ENCODE measurements at regions not wholly inside any gene's neighbourhood (a gene's known extent, or its start where the extent isn't known, plus 50 kb on each side); places are given as distances from the start of the nearest gene placed in this dataset.

GRCh38 chr13:78907006-78907405 is 248.1 kb upstream of the OBI1 start:
- ATAC-seq, result no peak
- Histone ChIP-seq H3K4me3 (no peak overlapping the region), H3K36me3 (no peaks in the 10 kb centered on the region), H3K27ac (no peak overlapping the region), H3K4me1 (no peaks in the 10 kb centered on the region), H3K27me3 (no peaks in the 10 kb centered on the region), H3K9me3 (no peaks in the 10 kb centered on the region)
- WGBS, 2 donors (ENCODE audit: low coverage in 1 of 2), result 43 to 46% methylated on average over 5 of the region's 5 CpGs
- TF ChIP-seq POLR2A (IDR thresholded peaks at IDR 0.05), result no peak
- no peak for TF ChIP-seq EP300 (IDR thresholded peaks at IDR 0.05)
- TF ChIP-seq POLR2AphosphoS5 (IDR thresholded peaks at IDR 0.05), result no peak
- no peak for TF ChIP-seq CTCF (IDR thresholded peaks at IDR 0.05)

DNA sequence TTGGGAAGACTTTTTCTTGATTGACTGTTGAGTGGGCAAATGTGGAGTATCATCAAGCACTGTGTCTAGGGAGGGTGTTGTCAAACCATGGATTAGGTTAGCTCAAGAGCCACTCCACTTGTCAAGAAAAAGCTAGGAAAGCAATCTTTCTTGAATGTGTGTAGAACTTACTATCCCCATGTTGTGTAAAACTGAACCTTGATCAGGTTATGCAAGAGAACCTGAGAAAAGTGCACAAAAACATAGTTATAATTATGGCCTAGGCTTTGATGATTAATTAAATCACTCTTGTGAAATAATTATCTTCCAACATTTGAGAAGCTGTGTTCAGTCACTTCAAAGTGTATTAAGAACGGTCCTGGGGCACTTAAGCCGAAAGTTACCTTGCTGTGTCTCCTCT is 238.2 kb upstream of the OBI1 start:
- WGBS, 2 donors (ENCODE audit: low coverage in 1 of 2), result 40 to 56% methylated on average over 2 of the region's 2 CpGs
- no peaks in the 10 kb centered on the region for H3K27me3 ChIP-seq
- H3K27ac ChIP-seq, result no peak overlapping the region
- no peaks in the 10 kb centered on the region for H3K36me3 ChIP-seq
- no peak overlapping the region for H3K4me3 ChIP-seq
- no peak for ATAC-seq
- no peaks in the 10 kb centered on the region for H3K4me1 ChIP-seq
- TF ChIP-seq CTCF (IDR thresholded peaks at IDR 0.05) (no peak), POLR2A (IDR thresholded peaks at IDR 0.05) (no peak), EP300 (IDR thresholded peaks at IDR 0.05) (no peak), POLR2AphosphoS5 (IDR thresholded peaks at IDR 0.05) (no peak)
- H3K9me3 ChIP-seq, result no peaks in the 10 kb centered on the region

DNA sequence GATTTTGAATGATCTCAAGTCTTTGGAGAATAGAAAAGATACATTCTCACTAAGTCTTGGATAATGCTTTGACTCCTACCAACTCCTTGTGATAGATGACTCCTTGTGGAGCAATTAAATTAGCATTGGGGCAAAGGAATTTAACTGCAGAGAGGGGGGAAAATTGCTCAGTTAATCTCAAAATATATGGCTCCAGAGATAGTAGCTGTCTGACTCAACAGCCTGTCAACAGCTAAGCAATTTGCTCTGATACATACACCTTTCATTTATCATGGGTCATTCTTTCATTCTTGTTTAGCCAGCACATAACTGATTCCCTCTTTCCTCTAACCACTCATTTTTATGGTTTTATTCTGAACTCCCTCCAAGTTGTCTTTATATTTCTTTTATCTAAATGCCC is 225.6 kb upstream of the OBI1 start:
- Histone ChIP-seq H3K36me3 (no peaks in the 10 kb centered on the region), H3K9me3 (no peaks in the 10 kb centered on the region), H3K4me1 (no peaks in the 10 kb centered on the region), H3K27ac (no peak overlapping the region), H3K27me3 (no peaks in the 10 kb centered on the region), H3K4me3 (no peak overlapping the region)
- TF ChIP-seq POLR2A (IDR thresholded peaks at IDR 0.05), result no peak
- no peak for TF ChIP-seq CTCF (IDR thresholded peaks at IDR 0.05)
- no peak for TF ChIP-seq POLR2AphosphoS5 (IDR thresholded peaks at IDR 0.05)
- no peak for TF ChIP-seq EP300 (IDR thresholded peaks at IDR 0.05)
- ATAC-seq, result no peak

- Histone ChIP-seq H3K27ac (no peak overlapping the region), H3K4me1 (no peaks in the 10 kb centered on the region), H3K36me3 (no peaks in the 10 kb centered on the region), H3K27me3 (no peaks in the 10 kb centered on the region), H3K4me3 (no peak overlapping the region), H3K9me3 (no peaks in the 10 kb centered on the region)
- TF ChIP-seq POLR2AphosphoS5 (IDR thresholded peaks at IDR 0.05) (no peak), CTCF (IDR thresholded peaks at IDR 0.05) (no peak), EP300 (IDR thresholded peaks at IDR 0.05) (no peak), POLR2A (IDR thresholded peaks at IDR 0.05) (no peak)
- no peak for ATAC-seq
Measured at GRCh38 chr13:78881751-78882150, 222.8 kb upstream of the OBI1 start.

GRCh38 chr13:78881054-78881453 is 222.1 kb upstream of the OBI1 start:
- 45 to 72% methylated on average over 3 of the region's 3 CpGs for WGBS, 2 donors (ENCODE audit: low coverage in 1 of 2)
- no peak overlapping the region for H3K27ac ChIP-seq
- ATAC-seq, result no peak
- H3K27me3 ChIP-seq, result no peaks in the 10 kb centered on the region
- no peaks in the 10 kb centered on the region for H3K4me1 ChIP-seq
- no peaks in the 10 kb centered on the region for H3K9me3 ChIP-seq
- no peak for TF ChIP-seq EP300 (IDR thresholded peaks at IDR 0.05)
- TF ChIP-seq POLR2A (IDR thresholded peaks at IDR 0.05), result no peak
- TF ChIP-seq POLR2AphosphoS5 (IDR thresholded peaks at IDR 0.05), result no peak
- no peak for TF ChIP-seq CTCF (IDR thresholded peaks at IDR 0.05)
- no peak overlapping the region for H3K4me3 ChIP-seq
- no peaks in the 10 kb centered on the region for H3K36me3 ChIP-seq

Measured in gastroesophageal sphincter (tissue), 4 donors.